IMR-90 (cell line): ENCODE measurements at regions not wholly inside any gene's neighbourhood (a gene's known extent, or its start where the extent isn't known, plus 50 kb on each side); places are given as distances from the start of the nearest gene placed in this dataset.

ENCODE experiments used
- MAFK ChIP-seq: IDR thresholded peaks from 2 replicates; pipeline ENCODE4 v1.6.1; 2012; ENCODE audit warnings: low read depth, low read length, improper control_type of control experiment
- POLR2A ChIP-seq: IDR thresholded peaks from 2 replicates; pipeline ENCODE4 v1.6.1; 2012; ENCODE audit warnings: mild to moderate bottlenecking, low read depth, low read length
- RCOR1 ChIP-seq: IDR thresholded peaks from 2 replicates; pipeline ENCODE4 v1.6.1; 2012; ENCODE audit warnings: mild to moderate bottlenecking, low read length, improper control_type of control experiment; ENCODE audit not compliant: insufficient replicate concordance
- RFX5 ChIP-seq: IDR thresholded peaks from 2 replicates; pipeline ENCODE4 v1.8.0; 2012; ENCODE audit warnings: low read depth, mild to moderate bottlenecking, low read length, moderate library complexity
- TF ChIP-seq, protein P1 (sequence below): conservative IDR thresholded peaks from 2 replicates; pipeline ENCODE4 v1.5.1; 2012; ENCODE audit warnings: mild to moderate bottlenecking, low read depth, low read length, improper control_type of control experiment

DNA sequence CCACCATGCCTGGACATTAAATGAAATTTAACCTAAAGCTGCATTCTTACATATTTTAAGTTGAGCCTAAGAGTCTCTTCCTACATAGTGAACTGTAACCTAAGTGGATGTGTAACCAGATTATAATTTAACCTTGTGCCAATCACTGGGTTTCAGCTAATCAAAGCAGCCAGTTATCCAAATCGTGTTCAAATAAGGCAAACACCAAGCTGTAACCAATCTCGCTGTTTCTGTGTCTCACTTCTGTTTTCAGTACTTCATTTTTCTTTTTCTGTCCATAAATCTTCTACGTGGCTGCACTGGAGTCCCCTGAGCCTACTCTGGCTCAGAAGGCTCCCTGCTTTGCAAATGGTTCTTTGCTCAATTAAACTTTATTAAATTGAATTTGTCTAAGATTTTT, 186.1 kb upstream of the CNTN6 start:
- TF ChIP-seq, protein P1, sequence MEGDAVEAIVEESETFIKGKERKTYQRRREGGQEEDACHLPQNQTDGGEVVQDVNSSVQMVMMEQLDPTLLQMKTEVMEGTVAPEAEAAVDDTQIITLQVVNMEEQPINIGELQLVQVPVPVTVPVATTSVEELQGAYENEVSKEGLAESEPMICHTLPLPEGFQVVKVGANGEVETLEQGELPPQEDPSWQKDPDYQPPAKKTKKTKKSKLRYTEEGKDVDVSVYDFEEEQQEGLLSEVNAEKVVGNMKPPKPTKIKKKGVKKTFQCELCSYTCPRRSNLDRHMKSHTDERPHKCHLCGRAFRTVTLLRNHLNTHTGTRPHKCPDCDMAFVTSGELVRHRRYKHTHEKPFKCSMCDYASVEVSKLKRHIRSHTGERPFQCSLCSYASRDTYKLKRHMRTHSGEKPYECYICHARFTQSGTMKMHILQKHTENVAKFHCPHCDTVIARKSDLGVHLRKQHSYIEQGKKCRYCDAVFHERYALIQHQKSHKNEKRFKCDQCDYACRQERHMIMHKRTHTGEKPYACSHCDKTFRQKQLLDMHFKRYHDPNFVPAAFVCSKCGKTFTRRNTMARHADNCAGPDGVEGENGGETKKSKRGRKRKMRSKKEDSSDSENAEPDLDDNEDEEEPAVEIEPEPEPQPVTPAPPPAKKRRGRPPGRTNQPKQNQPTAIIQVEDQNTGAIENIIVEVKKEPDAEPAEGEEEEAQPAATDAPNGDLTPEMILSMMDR, result no peak
- TF ChIP-seq RFX5 (no peak), POLR2A (no peak), MAFK (no peak), RCOR1 (no peak)
